ENCODE measurements at regions not wholly inside any gene's neighbourhood (a gene's known extent, or its start where the extent isn't known, plus 50 kb on each side); places are given as distances from the start of the nearest gene placed in this dataset.

DNA sequence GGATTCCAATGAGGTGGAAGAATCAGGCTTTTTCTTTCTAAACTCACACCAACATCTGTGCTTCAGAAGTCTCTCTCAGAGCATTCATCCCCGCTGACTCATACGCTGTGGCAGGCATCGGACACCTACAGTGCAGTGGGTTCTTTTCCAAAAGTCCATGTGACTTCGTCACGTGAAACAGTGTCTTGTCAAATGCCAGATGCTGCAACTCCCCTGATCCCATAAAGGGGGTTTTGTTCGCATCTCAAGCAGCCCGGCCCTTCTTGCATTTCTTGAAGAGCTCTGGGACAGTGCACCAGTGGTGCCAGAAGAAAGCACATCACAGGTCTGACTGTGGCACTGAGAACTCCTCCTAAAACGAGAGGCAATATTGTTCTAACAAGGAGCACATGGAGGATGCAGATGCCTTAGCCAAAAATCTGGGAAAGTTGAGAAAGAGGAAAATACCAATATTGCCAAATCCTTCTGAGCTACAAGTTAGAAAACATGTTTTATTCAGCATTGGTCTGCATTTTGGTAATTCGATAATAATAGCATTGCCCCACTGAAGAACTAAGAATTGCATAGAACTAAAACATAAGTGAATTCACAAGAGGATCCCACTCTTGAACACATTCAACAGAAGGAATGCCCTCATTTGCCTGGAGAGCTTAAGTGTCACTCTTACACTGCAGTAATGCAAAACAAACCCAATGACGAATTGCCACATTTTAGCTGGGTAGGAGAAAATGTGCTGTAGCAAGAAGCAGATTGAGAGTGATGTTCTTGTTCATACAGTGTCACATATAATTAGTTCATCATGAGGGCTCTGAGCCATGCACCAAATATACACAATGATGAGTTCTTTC is 204.4 kb downstream of the CXCL12 start:
- Histone ChIP-seq H3K4me2 (ENCODE audit: control insufficient read depth, extremely low read depth, insufficient read depth, low read depth, low read length) (no peak overlapping the region), H3K4me1 (ENCODE audit: control insufficient read depth, extremely low read depth, insufficient read depth, low read length) (no peaks in the 10 kb centered on the region), H2AFZ (ENCODE audit: control insufficient read depth, low read length) (no peak overlapping the region), H3K79me2 (ENCODE audit: control insufficient read depth, insufficient read depth, low read length) (no peaks in the 10 kb centered on the region), H3K9me1 (ENCODE audit: control insufficient read depth, extremely low read depth, insufficient read depth, low read length) (no peaks in the 10 kb centered on the region), H3K9ac (ENCODE audit: control insufficient read depth, extremely low read depth, insufficient read depth, low read length) (no peak overlapping the region), H3K4me3 (ENCODE audit: control insufficient read depth in 2 of 3, extremely low read depth in 1 of 3, insufficient read depth in 2 of 3, low read depth in 1 of 3, low read length in 3 of 3) (no peak overlapping the region), H4K20me1 (ENCODE audit: control insufficient read depth, extremely low read depth, insufficient read depth, low read length) (no peaks in the 10 kb centered on the region), H3K36me3 (ENCODE audit: control insufficient read depth in 2 of 2, extremely low read depth in 1 of 2, insufficient read depth in 2 of 2, low read length in 2 of 2) (no peaks in the 10 kb centered on the region), H3K9me3 (ENCODE audit: control insufficient read depth, low read depth, low read length) (no peaks in the 10 kb centered on the region), H3K27ac (ENCODE audit: control insufficient read depth, insufficient read depth, low read length) (no peak overlapping the region), H3K27me3 (ENCODE audit: control insufficient read depth, extremely low read depth, insufficient read depth, low read length) (no peaks in the 10 kb centered on the region)
- no peak for DNase-seq (ENCODE audit: low read depth, low spot score)
- TF ChIP-seq EZH2 (IDR thresholded peaks at IDR 0.05; ENCODE audit: low read length) (no peak), CTCF (optimal IDR thresholded peaks at IDR 0.05 in 1 of 3, IDR thresholded peaks at IDR 0.05 in 1 of 3, conservative IDR thresholded peaks at IDR 0.05 in 1 of 3; ENCODE audit: extremely low read depth in 1 of 3, insufficient read depth in 2 of 3, low read length in 3 of 3) (no peak)
- no peak for FAIRE-seq
- dilution Hi-C loops (cut with MboI; ENCODE audit: extremely low pct_ligation_motif_present, low sequenced_read_pairs), result no loop called here

GRCh38 chr10:44178856-44179255 is 206.0 kb downstream of the CXCL12 start:
- Histone ChIP-seq H3K79me2 (ENCODE audit: control insufficient read depth, insufficient read depth, low read length) (no peaks in the 10 kb centered on the region), H2AFZ (ENCODE audit: control insufficient read depth, low read length) (no peak overlapping the region), H3K4me1 (ENCODE audit: control insufficient read depth, extremely low read depth, insufficient read depth, low read length) (no peaks in the 10 kb centered on the region), H3K4me3 (ENCODE audit: control insufficient read depth in 2 of 3, extremely low read depth in 1 of 3, insufficient read depth in 2 of 3, low read depth in 1 of 3, low read length in 3 of 3) (no peak overlapping the region), H3K9ac (ENCODE audit: control insufficient read depth, extremely low read depth, insufficient read depth, low read length) (no peak overlapping the region), H3K27ac (ENCODE audit: control insufficient read depth, insufficient read depth, low read length) (no peak overlapping the region), H3K9me3 (ENCODE audit: control insufficient read depth, low read depth, low read length) (no peaks in the 10 kb centered on the region), H3K4me2 (ENCODE audit: control insufficient read depth, extremely low read depth, insufficient read depth, low read depth, low read length) (no peak overlapping the region), H4K20me1 (ENCODE audit: control insufficient read depth, extremely low read depth, insufficient read depth, low read length) (no peaks in the 10 kb centered on the region), H3K27me3 (ENCODE audit: control insufficient read depth, extremely low read depth, insufficient read depth, low read length) (no peaks in the 10 kb centered on the region), H3K9me1 (ENCODE audit: control insufficient read depth, extremely low read depth, insufficient read depth, low read length) (no peaks in the 10 kb centered on the region), H3K36me3 (ENCODE audit: control insufficient read depth in 2 of 2, extremely low read depth in 1 of 2, insufficient read depth in 2 of 2, low read length in 2 of 2) (no peaks in the 10 kb centered on the region)
- no peak for FAIRE-seq
- TF ChIP-seq CTCF (optimal IDR thresholded peaks at IDR 0.05 in 1 of 3, IDR thresholded peaks at IDR 0.05 in 1 of 3, conservative IDR thresholded peaks at IDR 0.05 in 1 of 3; ENCODE audit: extremely low read depth in 1 of 3, insufficient read depth in 2 of 3, low read length in 3 of 3) (no peak), EZH2 (IDR thresholded peaks at IDR 0.05; ENCODE audit: low read length) (no peak)
- dilution Hi-C loops (cut with MboI; ENCODE audit: extremely low pct_ligation_motif_present, low sequenced_read_pairs), result no loop called here
- DNase-seq (ENCODE audit: low read depth, low spot score), result no peak
